ENCODE measurements at regions not wholly inside any gene's neighbourhood (a gene's known extent, or its start where the extent isn't known, plus 50 kb on each side); places are given as distances from the start of the nearest gene placed in this dataset.
A peak's percentile ranks its signal among the peaks of the same experiment; 100 is the strongest.

DNA sequence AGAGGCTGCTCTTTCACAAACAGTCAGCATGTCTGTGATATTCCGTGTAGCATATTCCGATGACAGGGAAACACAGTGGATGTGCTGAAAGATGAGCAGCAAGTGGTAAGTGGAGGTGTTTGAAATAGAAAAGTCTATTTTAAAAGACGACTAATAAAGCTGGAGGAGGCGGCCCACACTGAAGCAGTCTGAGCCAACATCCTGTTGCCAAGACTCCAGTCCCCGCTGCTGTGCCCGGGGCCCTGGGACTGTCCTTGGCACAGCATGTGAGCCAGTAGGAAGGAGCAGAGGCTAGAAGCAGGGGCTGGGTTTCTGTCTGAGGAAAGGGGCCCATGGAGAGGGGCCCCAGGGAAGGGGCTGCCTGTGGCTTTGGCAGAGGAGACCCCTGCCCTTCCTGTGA lies 351.5 kb upstream of the CHD6 start:
- H3K36me3 ChIP-seq = no peaks in the 10 kb centered on the region
- no peaks in the 10 kb centered on the region for H3K9me3 ChIP-seq
- H3K4me1 ChIP-seq = no peaks in the 10 kb centered on the region
- H3K4me3 ChIP-seq = no peak overlapping the region
- TF ChIP-seq, protein P1, sequence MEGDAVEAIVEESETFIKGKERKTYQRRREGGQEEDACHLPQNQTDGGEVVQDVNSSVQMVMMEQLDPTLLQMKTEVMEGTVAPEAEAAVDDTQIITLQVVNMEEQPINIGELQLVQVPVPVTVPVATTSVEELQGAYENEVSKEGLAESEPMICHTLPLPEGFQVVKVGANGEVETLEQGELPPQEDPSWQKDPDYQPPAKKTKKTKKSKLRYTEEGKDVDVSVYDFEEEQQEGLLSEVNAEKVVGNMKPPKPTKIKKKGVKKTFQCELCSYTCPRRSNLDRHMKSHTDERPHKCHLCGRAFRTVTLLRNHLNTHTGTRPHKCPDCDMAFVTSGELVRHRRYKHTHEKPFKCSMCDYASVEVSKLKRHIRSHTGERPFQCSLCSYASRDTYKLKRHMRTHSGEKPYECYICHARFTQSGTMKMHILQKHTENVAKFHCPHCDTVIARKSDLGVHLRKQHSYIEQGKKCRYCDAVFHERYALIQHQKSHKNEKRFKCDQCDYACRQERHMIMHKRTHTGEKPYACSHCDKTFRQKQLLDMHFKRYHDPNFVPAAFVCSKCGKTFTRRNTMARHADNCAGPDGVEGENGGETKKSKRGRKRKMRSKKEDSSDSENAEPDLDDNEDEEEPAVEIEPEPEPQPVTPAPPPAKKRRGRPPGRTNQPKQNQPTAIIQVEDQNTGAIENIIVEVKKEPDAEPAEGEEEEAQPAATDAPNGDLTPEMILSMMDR (IDR thresholded peaks at IDR 0.05) = no peak
- no peak for DNase-seq (ENCODE audit: low spot score)
- no peaks in the 10 kb centered on the region for H3K27me3 ChIP-seq
- H3K27ac ChIP-seq = no peak overlapping the region

DNA sequence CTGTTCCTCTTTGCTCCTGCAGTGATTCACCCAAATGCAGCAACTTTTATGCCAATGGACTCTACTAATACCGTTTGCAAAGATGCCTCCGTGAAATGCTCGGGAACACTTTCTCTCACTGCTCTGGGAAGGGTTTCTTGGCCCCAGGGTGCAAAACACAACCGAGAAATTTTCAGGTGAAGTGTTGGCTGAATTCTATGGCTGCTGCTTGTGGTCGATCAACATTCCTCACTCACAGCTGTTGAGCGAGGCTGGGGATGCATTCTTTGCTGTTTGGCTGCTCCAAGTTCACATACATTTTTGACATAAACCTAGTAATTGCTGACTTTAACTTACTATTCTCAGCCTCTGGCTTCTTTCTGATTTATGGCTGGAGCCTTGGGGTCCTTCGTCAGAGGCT lies 342.0 kb upstream of the CHD6 start:
- no peak overlapping the region for H3K27ac ChIP-seq
- no peaks in the 10 kb centered on the region for H3K27me3 ChIP-seq
- TF ChIP-seq, protein P1 (IDR thresholded peaks at IDR 0.05) = no peak
- no peaks in the 10 kb centered on the region for H3K9me3 ChIP-seq
- H3K4me1 ChIP-seq = no peaks in the 10 kb centered on the region
- no peak overlapping the region for H3K4me3 ChIP-seq
- H3K36me3 ChIP-seq = no peaks in the 10 kb centered on the region
- no peak for DNase-seq (ENCODE audit: low spot score)

DNA sequence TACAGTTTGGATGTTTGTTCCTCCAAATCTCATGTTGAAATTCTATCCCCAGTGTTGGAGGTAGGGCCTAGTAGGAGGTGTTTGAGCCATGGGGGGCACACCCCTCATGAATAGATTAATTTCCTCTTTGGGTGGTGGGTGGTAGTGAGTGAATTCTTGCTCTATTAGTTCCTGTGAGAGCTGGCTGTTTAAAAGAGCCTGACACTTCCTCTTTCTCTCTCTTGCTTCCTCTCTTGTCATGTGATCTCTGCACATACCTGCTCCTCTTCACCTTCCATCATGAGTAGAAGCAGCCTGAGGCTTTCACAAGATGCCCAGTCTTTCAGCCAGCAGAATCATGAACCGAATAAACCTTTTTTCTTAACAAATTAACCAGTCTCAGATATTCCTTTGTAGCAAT lies 340.2 kb upstream of the CHD6 start:
- no peaks in the 10 kb centered on the region for H3K36me3 ChIP-seq
- H3K4me1 ChIP-seq = no peaks in the 10 kb centered on the region
- no peak overlapping the region for H3K27ac ChIP-seq
- no peak overlapping the region for H3K4me3 ChIP-seq
- DNase-seq (ENCODE audit: low spot score) = no peak
- no peaks in the 10 kb centered on the region for H3K9me3 ChIP-seq
- TF ChIP-seq, protein P1 (IDR thresholded peaks at IDR 0.05) = no peak
- H3K27me3 ChIP-seq = no peaks in the 10 kb centered on the region

DNA sequence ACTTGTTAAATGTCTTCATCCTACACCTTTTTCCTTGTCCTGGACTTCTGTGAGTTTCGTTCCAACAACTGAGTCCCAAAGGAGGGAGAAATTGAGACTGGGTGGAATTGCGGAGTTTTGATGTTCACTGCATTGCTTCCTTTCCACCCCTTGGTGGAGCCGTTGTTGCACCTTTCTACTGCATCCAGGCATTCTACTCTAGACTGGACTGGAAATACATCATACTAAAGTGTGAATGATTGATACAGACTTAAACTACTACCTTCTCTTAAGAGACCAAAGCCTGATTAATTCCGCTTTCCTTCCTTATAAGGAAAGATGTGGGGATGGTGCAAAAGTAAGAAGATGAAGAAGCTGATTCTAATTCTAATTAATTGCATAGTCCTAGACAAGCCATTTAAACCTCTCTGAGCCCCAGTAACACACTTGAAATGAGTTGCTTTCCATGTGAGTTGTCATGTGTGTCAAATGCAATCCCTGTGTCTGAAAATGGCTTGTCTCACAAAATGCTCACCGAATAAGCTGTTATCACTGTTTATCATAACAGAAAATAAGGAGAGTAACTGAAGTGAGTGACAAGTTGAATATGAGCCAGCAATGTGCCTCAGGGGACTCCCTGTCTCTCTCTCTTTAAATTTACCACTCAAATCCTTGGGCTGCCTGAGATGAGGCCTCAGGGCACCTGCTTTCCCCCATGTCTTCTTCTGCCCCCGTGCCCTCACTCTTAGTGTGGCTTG lies 338.3 kb upstream of the CHD6 start:
- TF ChIP-seq, protein P1 (IDR thresholded peaks at IDR 0.05) = peak in 1 of 2 donors; percentile 53
- Histone ChIP-seq H3K9me3 (no peaks in the 10 kb centered on the region), H3K36me3 (no peaks in the 10 kb centered on the region), H3K4me3 (no peak overlapping the region), H3K27ac (no peak overlapping the region), H3K4me1 (no peaks in the 10 kb centered on the region), H3K27me3 (no peaks in the 10 kb centered on the region)
- DNase-seq (ENCODE audit: low spot score) = no peak

DNA sequence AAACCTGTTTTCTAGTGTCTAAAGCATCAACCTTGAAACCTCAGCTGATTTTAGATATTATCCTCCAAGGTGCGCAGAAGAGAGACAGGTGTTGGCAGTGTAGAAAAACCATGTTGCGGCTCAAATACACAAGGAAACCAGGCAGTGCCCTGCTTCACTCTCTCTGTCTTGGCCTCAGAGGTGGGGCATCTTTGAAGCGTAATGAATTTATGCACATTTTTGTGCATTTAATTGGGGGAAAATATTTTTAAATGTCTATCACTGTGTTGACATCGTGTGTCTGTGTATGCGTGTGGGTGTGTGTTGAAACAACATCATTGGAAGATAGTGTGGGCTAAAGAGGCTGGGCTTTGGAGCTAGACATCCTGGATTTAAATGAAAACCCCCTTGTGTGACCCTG lies 334.0 kb upstream of the CHD6 start:
- TF ChIP-seq, protein P1 (IDR thresholded peaks at IDR 0.05) = no peak
- no peaks in the 10 kb centered on the region for H3K9me3 ChIP-seq
- H3K4me1 ChIP-seq = no peaks in the 10 kb centered on the region
- no peak for DNase-seq (ENCODE audit: low spot score)
- H3K4me3 ChIP-seq = no peak overlapping the region
- no peaks in the 10 kb centered on the region for H3K36me3 ChIP-seq
- H3K27ac ChIP-seq = no peak overlapping the region
- no peaks in the 10 kb centered on the region for H3K27me3 ChIP-seq

DNA sequence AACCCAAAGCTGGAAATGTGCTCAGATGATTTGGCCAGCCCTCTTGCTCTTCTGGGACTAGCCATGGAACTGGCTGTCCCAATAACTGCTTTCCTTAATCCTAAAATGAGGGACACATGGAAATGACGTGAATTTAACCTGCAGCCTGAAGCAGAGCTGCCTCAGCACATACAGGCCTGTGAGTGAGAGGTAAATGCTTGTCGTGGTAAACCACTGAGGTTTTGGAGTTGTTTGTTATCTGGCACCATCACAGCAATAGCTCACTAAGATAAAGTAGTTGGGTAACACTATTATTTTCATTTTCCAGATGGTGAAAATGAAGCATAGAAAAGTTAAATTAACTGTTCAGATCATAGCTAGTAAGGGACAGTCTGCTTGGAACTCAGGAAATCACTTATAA lies 333.4 kb upstream of the CHD6 start:
- Histone ChIP-seq H3K27ac (no peak overlapping the region), H3K9me3 (no peaks in the 10 kb centered on the region), H3K27me3 (no peaks in the 10 kb centered on the region), H3K36me3 (no peaks in the 10 kb centered on the region), H3K4me1 (no peaks in the 10 kb centered on the region), H3K4me3 (no peak overlapping the region)
- DNase-seq (ENCODE audit: low spot score) = no peak
- TF ChIP-seq, protein P1 (IDR thresholded peaks at IDR 0.05) = no peak
